ENCODE measurements at regions not wholly inside any gene's neighbourhood (a gene's known extent, or its start where the extent isn't known, plus 50 kb on each side); places are given as distances from the start of the nearest gene placed in this dataset.

- Histone ChIP-seq H4K20me1 (ENCODE audit: insufficient read depth, low read length) (no peaks in the 10 kb centered on the region), H3K27me3 (ENCODE audit: control insufficient read depth in 1 of 2, insufficient read depth in 2 of 2, low read length in 2 of 2) (no peaks in the 10 kb centered on the region), H3K79me2 (ENCODE audit: insufficient read depth, low read length) (no peaks in the 10 kb centered on the region), H2AFZ (ENCODE audit: low read length) (no peak overlapping the region), H3K9ac (ENCODE audit: insufficient read depth, low read depth, low read length) (no peak overlapping the region), H3K4me1 (ENCODE audit: insufficient read depth, low read length) (0 out of 2 replicates have a peak, but pooled peaks cover 7% of the 10 kb centered on the region), H3K36me3 (replicated peaks in 1 of 2; ENCODE audit: control insufficient read depth in 1 of 2, insufficient read depth in 2 of 2, low read length in 2 of 2) (no peaks in the 10 kb centered on the region), H3K27ac (ENCODE audit: extremely low read length, insufficient read depth, low read length) (no peak overlapping the region), H3K4me2 (ENCODE audit: low read depth, low read length) (no peak overlapping the region), H3K4me3 (replicated peaks in 1 of 3; ENCODE audit: insufficient read depth in 1 of 3, low read depth in 2 of 3, low read length in 3 of 3) (no peak overlapping the region), H3K9me3 (ENCODE audit: low read length) (no peaks in the 10 kb centered on the region)
- DNase-seq (ENCODE audit: low spot score) (no peak), FAIRE-seq (no peak), ATAC-seq (no peak)
- ChIA-PET POLR2A (no interaction called here), CTCF (ENCODE audit: low intra/inter-chr PET ratio, low total read pairs) (no interaction called here)
- in situ Hi-C loops (cut with HindIII; ENCODE audit: extremely low pct_ligation_motif_present, low pct_unique_long_range_greater_than_20kb) (no loop called here), intact Hi-C loops (cut with micrococcal nuclease; ENCODE audit: unreplicated experiment) (no loop called here)
- BruUV-seq (replicated peaks): no TSS peak
- WGBS (ENCODE audit: low lambda C conversion rate): 50% methylated on average over 2 of the region's 2 CpGs
- no peak for TF ChIP-seq SIX4 (CRISPR knock-in tag; IDR thresholded peaks at IDR 0.05)
- TF ChIP-seq KDM5B (CRISPR knock-in tag; IDR thresholded peaks at IDR 0.05; ENCODE audit: borderline replicate concordance): no peak
- no peak for TF ChIP-seq PBX3 (CRISPR knock-in tag; IDR thresholded peaks at IDR 0.05; ENCODE audit: borderline replicate concordance)
- TF ChIP-seq ZNF292 (CRISPR knock-in tag; IDR thresholded peaks at IDR 0.05; ENCODE audit: borderline replicate concordance, low read depth): no peak
- TF ChIP-seq SUZ12 (IDR thresholded peaks at IDR 0.05; ENCODE audit: low read depth, low read length): no peak
- TF ChIP-seq ESRRA (CRISPR knock-in tag; IDR thresholded peaks at IDR 0.05; ENCODE audit: low read depth): no peak
- TF ChIP-seq CSRNP1 (CRISPR knock-in tag; IDR thresholded peaks at IDR 0.05): no peak
- TF ChIP-seq NFKB2 (CRISPR knock-in tag; IDR thresholded peaks at IDR 0.05; ENCODE audit: borderline replicate concordance): no peak
- no peak for TF ChIP-seq MXD4 (CRISPR knock-in tag; IDR thresholded peaks at IDR 0.05)
Measured at GRCh38 chr12:76929499-76929898, 50.7 kb upstream of the CSRP2 start.

Data from HepG2 (cell line).